ENCODE measurements at regions not wholly inside any gene's neighbourhood (a gene's known extent, or its start where the extent isn't known, plus 50 kb on each side); places are given as distances from the start of the nearest gene placed in this dataset.

- Histone ChIP-seq H3K27me3 (no peaks in the 10 kb centered on the region), H3K4me3 (no peak overlapping the region), H3K36me3 (no peaks in the 10 kb centered on the region), H3K9me3 (ENCODE audit: low read depth) (peaks cover 7% of the 10 kb centered on the region), H3K27ac (no peak overlapping the region), H3K9ac (no peak overlapping the region), H2AFZ (replicated peaks) (no peak overlapping the region), H3K79me2 (ENCODE audit: low read depth) (no peaks in the 10 kb centered on the region), H3K4me2 (no peak overlapping the region), H3F3A (ENCODE audit: low read depth) (no peaks in the 10 kb centered on the region), H3K4me1 (no peaks in the 10 kb centered on the region), H4K20me1 (ENCODE audit: low read depth) (no peaks in the 10 kb centered on the region)
- H3K9me3 Mint-ChIP-seq: peaks cover 10% of the 10 kb centered on the region
- DNase-seq (ENCODE audit: low spot score): no peak
- no peak overlapping the region for H3K4me3 Mint-ChIP-seq
- H3K36me3 Mint-ChIP-seq: peaks cover 1% of the 10 kb centered on the region
- no peak overlapping the region for H3K27ac Mint-ChIP-seq
- H3K27me3 Mint-ChIP-seq (ENCODE audit: insufficient read depth, low read depth): peaks cover 5% of the 10 kb centered on the region
- TF ChIP-seq EZH2 (IDR thresholded peaks at IDR 0.05) (no peak), CTCF (IDR thresholded peaks at IDR 0.05) (no peak), EZH2phosphoT487 (IDR thresholded peaks at IDR 0.05) (no peak)
- H3K4me1 Mint-ChIP-seq: no peaks in the 10 kb centered on the region
These were observed 124.2 kb downstream of the ADSS2 start for GRCh38 chr1:244327533-244327932.

- no peak overlapping the region for H3K27ac Mint-ChIP-seq
- peaks cover 5% of the 10 kb centered on the region for H3K27me3 Mint-ChIP-seq (ENCODE audit: insufficient read depth, low read depth)
- H3K9me3 Mint-ChIP-seq: peaks cover 7% of the 10 kb centered on the region
- Histone ChIP-seq H3K4me2 (no peak overlapping the region), H3K9me3 (ENCODE audit: low read depth) (peaks cover 7% of the 10 kb centered on the region), H3K4me1 (no peaks in the 10 kb centered on the region), H3K36me3 (no peaks in the 10 kb centered on the region), H2AFZ (replicated peaks) (no peak overlapping the region), H3K27me3 (no peaks in the 10 kb centered on the region), H4K20me1 (ENCODE audit: low read depth) (no peaks in the 10 kb centered on the region), H3K79me2 (ENCODE audit: low read depth) (no peaks in the 10 kb centered on the region), H3K27ac (no peak overlapping the region), H3K4me3 (no peak overlapping the region), H3K9ac (no peak overlapping the region), H3F3A (ENCODE audit: low read depth) (no peaks in the 10 kb centered on the region)
- peaks cover 1% of the 10 kb centered on the region for H3K36me3 Mint-ChIP-seq
- H3K4me1 Mint-ChIP-seq: no peaks in the 10 kb centered on the region
- no peak overlapping the region for H3K4me3 Mint-ChIP-seq
- no peak for TF ChIP-seq EZH2phosphoT487 (IDR thresholded peaks at IDR 0.05)
- no peak for TF ChIP-seq EZH2 (IDR thresholded peaks at IDR 0.05)
- TF ChIP-seq CTCF (IDR thresholded peaks at IDR 0.05): no peak
- no peak for DNase-seq (ENCODE audit: low spot score)
These were observed 123.2 kb downstream of the ADSS2 start for GRCh38 chr1:244328476-244328875.

GRCh38 chr1:244329591-244330317, 122.0 kb downstream of the ADSS2 start:
- Histone ChIP-seq H3F3A (ENCODE audit: low read depth) (no peaks in the 10 kb centered on the region), H3K9ac (no peak overlapping the region), H2AFZ (replicated peaks) (no peak overlapping the region), H3K4me1 (no peaks in the 10 kb centered on the region), H3K36me3 (no peaks in the 10 kb centered on the region), H3K4me2 (no peak overlapping the region), H4K20me1 (ENCODE audit: low read depth) (no peaks in the 10 kb centered on the region), H3K27me3 (no peaks in the 10 kb centered on the region), H3K27ac (no peak overlapping the region), H3K9me3 (ENCODE audit: low read depth) (peaks cover 7% of the 10 kb centered on the region), H3K4me3 (no peak overlapping the region), H3K79me2 (ENCODE audit: low read depth) (no peaks in the 10 kb centered on the region)
- H3K4me3 Mint-ChIP-seq: no peak overlapping the region
- H3K9me3 Mint-ChIP-seq: peaks cover 7% of the 10 kb centered on the region
- H3K4me1 Mint-ChIP-seq: no peaks in the 10 kb centered on the region
- H3K27me3 Mint-ChIP-seq (ENCODE audit: insufficient read depth, low read depth): peaks cover 2% of the 10 kb centered on the region
- H3K36me3 Mint-ChIP-seq: peaks cover 1% of the 10 kb centered on the region
- no peak for DNase-seq (ENCODE audit: low spot score)
- TF ChIP-seq EZH2 (IDR thresholded peaks at IDR 0.05) (no peak), EZH2phosphoT487 (IDR thresholded peaks at IDR 0.05) (no peak), CTCF (IDR thresholded peaks at IDR 0.05) (no peak)
- H3K27ac Mint-ChIP-seq: no peak overlapping the region

Measured in neural progenitor cell (in vitro differentiated cells).